H9 (cell line): ENCODE measurements at regions not wholly inside any gene's neighbourhood (a gene's known extent, or its start where the extent isn't known, plus 50 kb on each side); places are given as distances from the start of the nearest gene placed in this dataset.

Experiments
- DNase-seq: peaks from one replicate; pipeline ENCODE4 v3.0.0-alpha.2; 2017
- H2AFZ ChIP-seq: one replicate; pipeline ENCODE4 v1.6.1; 2013; ENCODE audit warnings: mild to moderate bottlenecking, low read length, control low read depth, moderate library complexity
- H2AK5ac ChIP-seq: 2 replicates; pipeline ENCODE4 v1.6.1; 2013; ENCODE audit warnings: low read length, control low read depth, mixed read lengths; ENCODE audit not compliant: insufficient read length
- H2BK120ac ChIP-seq: one replicate; pipeline ENCODE4 v1.6.1; 2013; ENCODE audit warnings: low read depth, mild to moderate bottlenecking, low read length, control low read depth, inconsistent platforms; ENCODE audit not compliant: poor library complexity, severe bottlenecking
- H2BK12ac ChIP-seq: 2 replicates; pipeline ENCODE4 v1.6.1; 2013; ENCODE audit warnings: low read length, control low read depth, mixed read lengths, low read depth; ENCODE audit not compliant: insufficient read length
- H2BK15ac ChIP-seq: 2 replicates; pipeline ENCODE4 v1.6.1; 2013; ENCODE audit warnings: low read depth, low read length, control low read depth
- H2BK20ac ChIP-seq: one replicate; pipeline ENCODE4 v1.6.1; 2013; ENCODE audit warnings: low read depth, mild to moderate bottlenecking, low read length, control low read depth, inconsistent platforms; ENCODE audit not compliant: poor library complexity, severe bottlenecking
- H2BK5ac ChIP-seq: 2 replicates; pipeline ENCODE4 v1.6.1; 2013; ENCODE audit warnings: low read length, control low read depth, mixed read lengths; ENCODE audit not compliant: insufficient read length
- H3K14ac ChIP-seq: 2 replicates; pipeline ENCODE4 v1.6.1; 2013; ENCODE audit warnings: low read length, control low read depth; ENCODE audit not compliant: insufficient read depth
- H3K18ac ChIP-seq: 2 replicates; pipeline ENCODE4 v1.6.1; 2013; ENCODE audit warnings: low read depth, mild to moderate bottlenecking, mixed read lengths, low read length, control low read depth; ENCODE audit not compliant: insufficient read length
- H3K23ac ChIP-seq: 2 replicates; pipeline ENCODE4 v1.6.1; 2013; ENCODE audit warnings: low read length, control low read depth, mixed read lengths, low read depth; ENCODE audit not compliant: insufficient read length
- H3K23me2 ChIP-seq: 2 replicates; pipeline ENCODE4 v1.6.1; 2013; ENCODE audit warnings: low read depth, mild to moderate bottlenecking, mixed read lengths, low read length, control low read depth; ENCODE audit not compliant: insufficient read length, poor library complexity, severe bottlenecking
- H3K27ac ChIP-seq: 2 replicates; pipeline ENCODE4 v1.5.1; 2013; ENCODE audit warnings: low read length, control low read depth, mixed read lengths, low read depth; ENCODE audit not compliant: insufficient read length
- H3K27me3 ChIP-seq: 2 replicates; pipeline ENCODE4 v1.6.1; 2013; ENCODE audit warnings: low read length, control low read depth, inconsistent platforms; ENCODE audit not compliant: insufficient read depth
- H3K4ac ChIP-seq: 2 replicates; pipeline ENCODE4 v1.6.1; 2013; ENCODE audit warnings: low read depth, mild to moderate bottlenecking, control low read depth, inconsistent platforms, low read length, moderate library complexity
- H3K4me1 ChIP-seq: 2 replicates; pipeline ENCODE4 v1.6.1; 2013; ENCODE audit warnings: low read length, control low read depth, inconsistent platforms; ENCODE audit not compliant: insufficient read depth
- H3K4me2 ChIP-seq: 2 replicates; pipeline ENCODE4 v1.6.1; 2013; ENCODE audit warnings: low read length, control low read depth, mixed read lengths; ENCODE audit not compliant: insufficient read length, insufficient read depth
- H3K56ac ChIP-seq: 2 replicates; pipeline ENCODE4 v1.6.1; 2013; ENCODE audit warnings: low read depth, mild to moderate bottlenecking, mixed read lengths, low read length, control low read depth; ENCODE audit not compliant: insufficient read length
- H3K79me1 ChIP-seq: 2 replicates; pipeline ENCODE4 v1.6.1; 2013; ENCODE audit warnings: low read depth, mild to moderate bottlenecking, moderate library complexity, low read length, control low read depth, inconsistent platforms; ENCODE audit not compliant: insufficient read depth, poor library complexity, severe bottlenecking
- H3K79me2 ChIP-seq: 2 replicates; pipeline ENCODE4 v1.6.1; 2013; ENCODE audit warnings: low read length, control low read depth, inconsistent platforms; ENCODE audit not compliant: insufficient read depth
- H3K9ac ChIP-seq: 2 replicates; pipeline ENCODE4 v1.6.1; 2013; ENCODE audit warnings: low read length, control low read depth, mixed read lengths; ENCODE audit not compliant: insufficient read length; ENCODE audit errors: extremely low read depth
- H3K9me3 ChIP-seq: one replicate; pipeline ENCODE4 v1.6.1; 2013; ENCODE audit warnings: low read depth, low read length, inconsistent platforms; ENCODE audit not compliant: control insufficient read depth
- H3T11ph ChIP-seq: one replicate; pipeline ENCODE4 v1.6.1; 2013; ENCODE audit warnings: mild to moderate bottlenecking, low read length, control low read depth, inconsistent platforms
- H4K20me1 ChIP-seq: one replicate; pipeline ENCODE4 v1.6.1; 2013; ENCODE audit not compliant: control insufficient read depth, insufficient read length, insufficient read depth
- H4K5ac ChIP-seq: 2 replicates; pipeline ENCODE4 v1.6.1; 2013; ENCODE audit warnings: low read depth, mild to moderate bottlenecking, mixed read lengths, low read length, control low read depth; ENCODE audit not compliant: insufficient read length
- H4K8ac ChIP-seq: replicated peaks from 2 replicates; pipeline ENCODE4 v1.6.1; 2013; ENCODE audit warnings: low read length, control low read depth, mixed read lengths, low read depth; ENCODE audit not compliant: insufficient read length
- H4K91ac ChIP-seq: 2 replicates; pipeline ENCODE4 v1.6.1; 2013; ENCODE audit warnings: low read depth, mild to moderate bottlenecking, moderate library complexity, mixed read lengths, low read length, control low read depth; ENCODE audit not compliant: insufficient read length
- H3K27ac Mint-ChIP-seq, 3 experiments: 2 replicates in 2 of 3; 3 replicates in 1 of 3; pipeline ENCODE4 v1.8.0; 2020 to 2021; ENCODE audit warnings: mixed read lengths in 3 of 3, mild to moderate bottlenecking in 1 of 3, moderate library complexity in 1 of 3
- H3K27me3 Mint-ChIP-seq: 2 replicates; pipeline ENCODE4 v1.8.0; 2021; ENCODE audit warnings: low read depth, mild to moderate bottlenecking, moderate library complexity, mixed read lengths
- H3K36me3 Mint-ChIP-seq, 3 experiments: 2 replicates in 2 of 3; 3 replicates in 1 of 3; pipeline ENCODE4 v1.8.0; 2020 to 2021; ENCODE audit warnings: low read depth in 3 of 3, mixed read lengths in 3 of 3; ENCODE audit not compliant: insufficient read depth in 1 of 3
- H3K4me1 Mint-ChIP-seq, 2 experiments: 2 replicates each; pipeline ENCODE4 v1.8.0; 2020; ENCODE audit warnings: mixed read lengths in 2 of 2
- H3K4me3 Mint-ChIP-seq, 2 experiments: 2 replicates in 1 of 2; 3 replicates in 1 of 2; pipeline ENCODE4 v1.8.0; 2020 to 2021; ENCODE audit warnings: mild to moderate bottlenecking in 2 of 2, mixed read lengths in 2 of 2, moderate library complexity in 1 of 2
- H3K9me3 Mint-ChIP-seq, 2 experiments: 2 replicates in 1 of 2; 3 replicates in 1 of 2; pipeline ENCODE4 v1.8.0; 2020; ENCODE audit warnings: mild to moderate bottlenecking in 2 of 2, mixed read lengths in 2 of 2, moderate library complexity in 1 of 2
- WGBS: extraction: QIAGEN DNeasy Blood & Tissue Kit; methylation state at CpG from one replicate; pipeline ENCODE4 v1.1.7; 2013; ENCODE audit warnings: missing lambda C conversion rate, low lambda C conversion rate, mixed read lengths; ENCODE audit not compliant: insufficient read length; ENCODE audit errors: extremely low coverage; 5-methylcytosine and 5-hydroxymethylcytosine counted together
- TF ChIP-seq, protein P1 (sequence below): fragments of 200-600 bp; sonication (generic); conservative IDR thresholded peaks from 3 replicates; pipeline ENCODE4 v1.8.0; 2021; ENCODE audit warnings: antibody characterized with exemption, mild to moderate bottlenecking

DNA sequence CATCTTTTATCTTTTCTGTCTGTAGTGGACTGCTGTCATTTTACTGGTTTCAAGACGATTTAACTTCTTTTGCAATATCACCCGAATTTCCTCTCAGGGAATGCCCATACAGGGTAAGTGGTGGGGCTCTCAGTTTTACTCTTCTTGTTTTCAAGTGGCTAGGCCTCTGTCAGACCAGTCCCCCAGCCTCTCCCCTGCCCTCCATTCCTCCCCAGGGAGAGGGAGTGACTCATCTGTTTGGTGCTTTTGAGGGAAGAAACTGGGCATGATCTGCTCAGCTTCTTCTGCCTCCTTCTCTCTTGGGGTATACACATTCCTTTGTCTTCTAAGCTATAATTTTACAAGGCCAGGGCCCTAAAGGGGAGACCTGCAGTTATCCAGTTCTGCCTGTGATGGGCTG, 332.0 kb downstream of the CBLN1 start:
- Histone ChIP-seq H4K20me1 (no peaks in the 10 kb centered on the region), H2BK5ac (no peak overlapping the region), H2BK20ac (no peak overlapping the region), H2AK5ac (no peak overlapping the region), H3K23ac (no peak overlapping the region), H3K4ac (no peak overlapping the region), H3K4me2 (no peak overlapping the region), H3K79me2 (no peaks in the 10 kb centered on the region), H4K5ac (no peak overlapping the region), H4K8ac (no peak overlapping the region), H2AFZ (no peak overlapping the region), H2BK12ac (no peak overlapping the region), H3K18ac (no peak overlapping the region), H3K56ac (no peak overlapping the region), H3T11ph (no peak overlapping the region), H3K4me1 (no peaks in the 10 kb centered on the region), H4K91ac (no peak overlapping the region), H3K27me3 (no peaks in the 10 kb centered on the region), H3K79me1 (no peaks in the 10 kb centered on the region), H3K14ac (no peak overlapping the region), H3K23me2 (no peaks in the 10 kb centered on the region), H2BK120ac (no peak overlapping the region), H3K9ac (no peak overlapping the region), H3K27ac (no peak overlapping the region), H3K9me3 (no peaks in the 10 kb centered on the region), H2BK15ac (no peak overlapping the region)
- Mint-ChIP-seq H3K36me3 (peaks cover 0 to 5% (median 2%) of the 10 kb centered on the region in 3 experiments; a peak in 2 of 7 replicates), H3K9me3 (peaks cover 4 to 6% of the 10 kb centered on the region in 2 experiments; a peak in 3 of 5 replicates), H3K4me1 (no peaks in the 10 kb centered on the region), H3K27ac (no peak overlapping the region), H3K4me3 (no peak overlapping the region), H3K27me3 (no peaks in the 10 kb centered on the region; the same call in none of the 2 replicates)
- DNase-seq: no peak
- WGBS: no CpG with 5 or more reads among the region's 2 CpGs
- TF ChIP-seq, protein P1, sequence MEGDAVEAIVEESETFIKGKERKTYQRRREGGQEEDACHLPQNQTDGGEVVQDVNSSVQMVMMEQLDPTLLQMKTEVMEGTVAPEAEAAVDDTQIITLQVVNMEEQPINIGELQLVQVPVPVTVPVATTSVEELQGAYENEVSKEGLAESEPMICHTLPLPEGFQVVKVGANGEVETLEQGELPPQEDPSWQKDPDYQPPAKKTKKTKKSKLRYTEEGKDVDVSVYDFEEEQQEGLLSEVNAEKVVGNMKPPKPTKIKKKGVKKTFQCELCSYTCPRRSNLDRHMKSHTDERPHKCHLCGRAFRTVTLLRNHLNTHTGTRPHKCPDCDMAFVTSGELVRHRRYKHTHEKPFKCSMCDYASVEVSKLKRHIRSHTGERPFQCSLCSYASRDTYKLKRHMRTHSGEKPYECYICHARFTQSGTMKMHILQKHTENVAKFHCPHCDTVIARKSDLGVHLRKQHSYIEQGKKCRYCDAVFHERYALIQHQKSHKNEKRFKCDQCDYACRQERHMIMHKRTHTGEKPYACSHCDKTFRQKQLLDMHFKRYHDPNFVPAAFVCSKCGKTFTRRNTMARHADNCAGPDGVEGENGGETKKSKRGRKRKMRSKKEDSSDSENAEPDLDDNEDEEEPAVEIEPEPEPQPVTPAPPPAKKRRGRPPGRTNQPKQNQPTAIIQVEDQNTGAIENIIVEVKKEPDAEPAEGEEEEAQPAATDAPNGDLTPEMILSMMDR: no peak
